ENCODE measurements at regions not wholly inside any gene's neighbourhood (a gene's known extent, or its start where the extent isn't known, plus 50 kb on each side); places are given as distances from the start of the nearest gene placed in this dataset.

GRCh38 chr16:66240631-66241395 is 125.7 kb upstream of the CDH5 start:
- DNase-seq = no peak

GRCh38 chr16:66240088-66240487 is 126.4 kb upstream of the CDH5 start:
- DNase-seq = no peak

- DNase-seq = no peak
These were observed 127.8 kb upstream of the CDH5 start for GRCh38 chr16:66238696-66239095.

GRCh38 chr16:66236301-66236700 is 130.2 kb upstream of the CDH5 start:
- DNase-seq = no peak

GRCh38 chr16:66231452-66232160 is 134.9 kb upstream of the CDH5 start:
- DNase-seq = no peak

GRCh38 chr16:66229651-66230050 is 136.8 kb upstream of the CDH5 start:
- no peak for DNase-seq

GRCh38 chr16:66228792-66229191 is 137.7 kb upstream of the CDH5 start:
- DNase-seq = no peak

- no peak for DNase-seq
These were observed 138.5 kb upstream of the CDH5 start for GRCh38 chr16:66227766-66228530.

- DNase-seq = no peak
These were observed 139.7 kb upstream of the CDH5 start for GRCh38 chr16:66226762-66227161.

- DNase-seq = no peak
These were observed 140.8 kb upstream of the CDH5 start for GRCh38 chr16:66225696-66226095.

GRCh38 chr16:66224626-66225025 is 141.9 kb upstream of the CDH5 start:
- peak; percentile 46 for DNase-seq

GRCh38 chr16:66224186-66224585 is 142.3 kb upstream of the CDH5 start:
- no peak for DNase-seq

GRCh38 chr16:66223176-66223780 is 143.2 kb upstream of the CDH5 start:
- DNase-seq = no peak

GRCh38 chr16:66222756-66223155 is 143.7 kb upstream of the CDH5 start:
- no peak for DNase-seq

- DNase-seq = peak; percentile 14
These were observed 145.8 kb upstream of the CDH5 start for GRCh38 chr16:66220702-66221101.

GRCh38 chr16:66219491-66219890 is 147.0 kb upstream of the CDH5 start:
- no peak for DNase-seq

- no peak for DNase-seq
These were observed 154.1 kb upstream of the CDH5 start for GRCh38 chr16:66212428-66212827.

- no peak for DNase-seq
These were observed 154.8 kb upstream of the CDH5 start for GRCh38 chr16:66211651-66212050.

GRCh38 chr16:66207883-66208265 is 158.6 kb upstream of the CDH5 start:
- no peak for DNase-seq

GRCh38 chr16:66207139-66207882 is 159.2 kb upstream of the CDH5 start:
- peak; percentile 23 for DNase-seq

GRCh38 chr16:66206363-66206762 is 160.1 kb upstream of the CDH5 start:
- DNase-seq = no peak
